ENCODE measurements at regions not wholly inside any gene's neighbourhood (a gene's known extent, or its start where the extent isn't known, plus 50 kb on each side); places are given as distances from the start of the nearest gene placed in this dataset.

GRCh38 chr7:35336444-35336843 lies 82.5 kb upstream of the TBX20 start:
- H3K4me3 Mint-ChIP-seq, result no peak overlapping the region
- H3K27ac Mint-ChIP-seq, result no peak overlapping the region
- DNase-seq (no peak), ATAC-seq (no peak)
- H3K27me3 Mint-ChIP-seq (ENCODE audit: low read depth), result no peaks in the 10 kb centered on the region
- no peaks in the 10 kb centered on the region for H3K36me3 Mint-ChIP-seq (ENCODE audit: low read depth)
- ChIA-PET CTCF (no interaction called here), POLR2A (no interaction called here)
- H3K9me3 Mint-ChIP-seq (ENCODE audit: insufficient read depth), result no peaks in the 10 kb centered on the region
- H3K4me1 Mint-ChIP-seq (ENCODE audit: low read depth), result no peaks in the 10 kb centered on the region

GRCh38 chr7:35334506-35334905 lies 80.6 kb upstream of the TBX20 start:
- Mint-ChIP-seq H3K27ac (no peak overlapping the region), H3K27me3 (ENCODE audit: low read depth) (no peaks in the 10 kb centered on the region), H3K36me3 (ENCODE audit: low read depth) (no peaks in the 10 kb centered on the region), H3K4me3 (no peak overlapping the region), H3K4me1 (ENCODE audit: low read depth) (no peaks in the 10 kb centered on the region), H3K9me3 (ENCODE audit: insufficient read depth) (no peaks in the 10 kb centered on the region)
- ATAC-seq (no peak), DNase-seq (no peak)
- ChIA-PET CTCF (no interaction called here), POLR2A (no interaction called here)

DNA sequence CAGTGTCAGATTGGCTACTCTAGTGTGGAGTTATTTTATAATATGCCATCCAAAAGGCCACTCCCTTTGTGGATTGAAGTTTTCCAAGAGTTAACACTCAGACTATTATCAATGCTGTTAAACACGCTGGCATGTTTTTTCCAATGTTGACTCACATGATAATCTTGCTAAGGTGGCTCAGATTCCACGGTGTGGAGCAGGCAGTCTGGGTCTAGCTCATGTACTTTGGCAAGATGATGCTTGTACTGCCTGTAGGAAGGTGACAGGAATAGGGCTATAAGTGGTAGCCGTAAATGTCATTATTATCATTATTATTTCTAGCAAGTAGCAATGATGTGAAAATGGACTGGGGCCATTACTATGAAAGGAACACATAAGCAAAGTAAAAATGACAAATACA lies 79.4 kb upstream of the TBX20 start:
- CTCF ChIA-PET, result no interaction called here
- Mint-ChIP-seq H3K27me3 (ENCODE audit: low read depth) (no peaks in the 10 kb centered on the region), H3K27ac (no peak overlapping the region), H3K4me1 (ENCODE audit: low read depth) (no peaks in the 10 kb centered on the region), H3K36me3 (ENCODE audit: low read depth) (no peaks in the 10 kb centered on the region), H3K9me3 (ENCODE audit: insufficient read depth) (no peaks in the 10 kb centered on the region), H3K4me3 (no peak overlapping the region)
- DNase-seq (no peak), ATAC-seq (no peak)
- POLR2A ChIA-PET, result no interaction called here

DNA sequence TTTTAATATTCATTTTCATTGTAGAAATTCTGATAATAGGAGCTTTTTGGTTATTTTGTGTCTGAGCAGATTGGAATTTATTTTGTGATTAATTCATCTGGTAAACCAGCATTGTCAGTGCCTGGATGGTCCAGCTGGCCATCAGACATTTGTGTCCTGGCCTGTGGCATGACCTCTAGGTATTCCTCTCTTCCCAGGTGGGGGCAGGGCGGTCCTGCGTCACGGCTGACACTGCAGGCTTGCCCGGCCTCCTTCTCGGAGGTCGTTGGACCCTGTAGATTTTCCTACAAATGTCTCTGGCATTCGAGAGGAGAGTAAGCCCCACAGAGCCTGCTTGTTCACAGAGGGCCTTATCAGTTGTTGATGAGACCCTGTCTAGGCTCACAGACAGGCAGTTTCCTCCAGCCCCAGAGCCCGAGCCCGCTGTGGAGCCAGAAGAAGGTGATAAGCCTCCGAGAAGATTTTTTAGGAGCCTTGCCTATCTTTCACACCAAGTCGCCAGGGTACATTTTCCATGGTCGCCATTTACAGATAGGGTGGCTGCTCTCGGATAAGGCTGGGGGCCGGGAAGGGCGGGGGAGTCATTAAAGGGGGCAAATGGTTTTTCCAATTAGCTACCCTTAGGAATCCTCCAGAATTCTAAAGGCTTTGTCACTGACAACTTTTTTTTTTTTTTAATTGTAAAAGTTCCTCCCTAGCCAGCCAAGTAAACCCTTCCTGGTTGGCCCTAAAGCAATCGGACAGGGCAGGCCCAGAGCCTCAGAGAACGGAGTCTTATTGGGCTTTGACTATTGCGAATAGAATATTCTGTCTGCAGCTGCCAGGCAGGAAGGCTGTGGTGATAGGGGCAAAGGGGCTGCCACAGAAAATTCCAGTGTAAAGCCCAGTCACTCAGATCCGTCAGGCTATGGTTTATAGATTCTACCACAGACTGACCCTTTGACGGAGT lies 78.1 kb upstream of the TBX20 start:
- ChIA-PET POLR2A (no interaction called here), CTCF (no interaction called here)
- H3K9me3 Mint-ChIP-seq (ENCODE audit: insufficient read depth), result no peaks in the 10 kb centered on the region
- ATAC-seq, result no peak
- no peak for DNase-seq
- H3K4me1 Mint-ChIP-seq (ENCODE audit: low read depth), result no peaks in the 10 kb centered on the region
- peaks cover under 1% of the 10 kb centered on the region for H3K27me3 Mint-ChIP-seq (ENCODE audit: low read depth)
- no peak overlapping the region for H3K4me3 Mint-ChIP-seq
- H3K27ac Mint-ChIP-seq, result no peak overlapping the region
- no peaks in the 10 kb centered on the region for H3K36me3 Mint-ChIP-seq (ENCODE audit: low read depth)

- Mint-ChIP-seq H3K27ac (no peak overlapping the region), H3K27me3 (ENCODE audit: low read depth) (peaks cover 8% of the 10 kb centered on the region), H3K9me3 (ENCODE audit: insufficient read depth) (no peaks in the 10 kb centered on the region), H3K36me3 (ENCODE audit: low read depth) (no peaks in the 10 kb centered on the region), H3K4me3 (no peak overlapping the region), H3K4me1 (ENCODE audit: low read depth) (no peaks in the 10 kb centered on the region)
- ATAC-seq, result no peak
- ChIA-PET CTCF (no interaction called here), POLR2A (no interaction called here)
- no peak for DNase-seq
Observed at GRCh38 chr7:35329026-35329425, 75.1 kb upstream of the TBX20 start.

DNA sequence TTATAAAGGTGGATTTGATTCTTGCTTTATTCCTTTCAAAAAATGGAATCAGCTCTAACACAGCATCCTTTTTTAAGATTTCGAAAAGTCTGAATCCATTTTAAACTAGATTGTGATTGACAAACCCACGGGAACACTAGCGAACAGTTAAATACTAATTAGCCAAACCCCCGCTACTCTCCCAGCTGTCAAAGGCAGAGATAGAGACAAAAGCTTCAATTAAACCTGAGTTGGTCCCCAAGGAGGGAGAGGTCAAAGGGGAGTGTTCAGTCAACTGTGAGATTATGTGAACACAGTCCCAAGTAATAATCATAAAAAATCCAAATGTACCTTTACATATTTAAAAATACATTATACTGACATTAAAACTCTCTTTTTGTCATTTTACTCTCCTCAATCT lies 65.7 kb upstream of the TBX20 start:
- ChIA-PET POLR2A (no interaction called here), CTCF (no interaction called here)
- H3K27ac Mint-ChIP-seq, result no peak overlapping the region
- H3K4me1 Mint-ChIP-seq (ENCODE audit: low read depth), result no peaks in the 10 kb centered on the region
- H3K36me3 Mint-ChIP-seq (ENCODE audit: low read depth), result no peaks in the 10 kb centered on the region
- H3K27me3 Mint-ChIP-seq (ENCODE audit: low read depth), result no peaks in the 10 kb centered on the region
- no peaks in the 10 kb centered on the region for H3K9me3 Mint-ChIP-seq (ENCODE audit: insufficient read depth)
- no peak overlapping the region for H3K4me3 Mint-ChIP-seq
- ATAC-seq (no peak), DNase-seq (no peak)

DNA sequence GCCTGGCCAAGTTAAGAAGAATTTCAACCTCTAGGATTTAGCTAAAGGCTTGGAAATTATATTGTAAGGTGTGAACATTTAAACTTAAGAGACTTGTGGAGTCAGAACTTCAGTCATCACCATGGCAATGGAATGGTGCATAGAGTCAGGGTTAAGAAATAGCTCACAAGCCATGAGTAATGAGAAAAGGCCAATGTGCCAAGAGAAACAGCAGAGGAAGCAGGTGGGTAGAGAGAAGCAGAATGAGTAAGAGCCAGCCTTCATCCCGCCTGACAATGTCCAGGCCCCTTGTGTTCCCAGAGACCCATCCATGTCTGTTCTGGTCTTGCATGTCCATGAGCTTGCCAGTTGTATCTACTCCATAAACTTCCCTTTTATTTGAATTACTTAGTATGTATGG lies 62.6 kb upstream of the TBX20 start:
- no peaks in the 10 kb centered on the region for H3K9me3 Mint-ChIP-seq (ENCODE audit: insufficient read depth)
- H3K27ac Mint-ChIP-seq, result no peak overlapping the region
- H3K36me3 Mint-ChIP-seq (ENCODE audit: low read depth), result no peaks in the 10 kb centered on the region
- POLR2A ChIA-PET, result no interaction called here
- no peak overlapping the region for H3K4me3 Mint-ChIP-seq
- DNase-seq, result no peak
- no peaks in the 10 kb centered on the region for H3K27me3 Mint-ChIP-seq (ENCODE audit: low read depth)
- no peak for ATAC-seq
- H3K4me1 Mint-ChIP-seq (ENCODE audit: low read depth), result no peaks in the 10 kb centered on the region
- CTCF ChIA-PET, result no interaction called here

- POLR2A ChIA-PET, result no interaction called here
- H3K4me3 Mint-ChIP-seq, result no peak overlapping the region
- no peaks in the 10 kb centered on the region for H3K4me1 Mint-ChIP-seq (ENCODE audit: low read depth)
- ATAC-seq (no peak), DNase-seq (no peak)
- H3K9me3 Mint-ChIP-seq (ENCODE audit: insufficient read depth), result no peaks in the 10 kb centered on the region
- no peaks in the 10 kb centered on the region for H3K27me3 Mint-ChIP-seq (ENCODE audit: low read depth)
- CTCF ChIA-PET, result no interaction called here
- H3K27ac Mint-ChIP-seq, result no peak overlapping the region
- H3K36me3 Mint-ChIP-seq (ENCODE audit: low read depth), result no peaks in the 10 kb centered on the region
Observed at GRCh38 chr7:35315517-35315916, 61.6 kb upstream of the TBX20 start.

- POLR2A ChIA-PET, result interaction anchor here (0.7 kb wide), 1 partner anchor 11 kb away, joined by 3 read pairs; no protein-coding TSS in a partner anchor
- no peaks in the 10 kb centered on the region for H3K9me3 Mint-ChIP-seq (ENCODE audit: insufficient read depth)
- ATAC-seq (no peak), DNase-seq (no peak)
- no peak overlapping the region for H3K27ac Mint-ChIP-seq
- CTCF ChIA-PET, result no interaction called here
- no peaks in the 10 kb centered on the region for H3K4me1 Mint-ChIP-seq (ENCODE audit: low read depth)
- H3K4me3 Mint-ChIP-seq, result no peak overlapping the region
- H3K36me3 Mint-ChIP-seq (ENCODE audit: low read depth), result no peaks in the 10 kb centered on the region
- no peaks in the 10 kb centered on the region for H3K27me3 Mint-ChIP-seq (ENCODE audit: low read depth)
Observed at GRCh38 chr7:35314354-35314753, 60.5 kb upstream of the TBX20 start.

DNA sequence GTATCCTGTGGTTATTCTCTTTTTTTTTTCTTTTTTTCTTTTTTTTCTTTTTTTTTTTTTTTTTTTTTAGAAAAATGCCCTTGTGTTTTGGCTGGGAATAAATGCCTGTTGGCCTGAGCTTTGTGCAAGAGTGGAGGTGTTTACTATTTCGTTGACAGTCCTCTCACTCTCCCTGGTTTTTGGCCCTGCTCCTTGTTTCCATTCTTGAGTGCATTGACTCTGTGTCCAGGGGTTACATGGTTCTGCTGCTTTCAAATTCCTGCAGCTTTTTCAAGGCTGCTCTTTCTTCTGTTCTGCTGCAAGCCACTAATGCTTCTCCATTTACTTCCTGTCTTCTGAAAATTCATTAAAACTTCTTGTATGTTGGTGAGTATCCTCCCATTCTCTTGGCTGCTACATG lies 59.7 kb upstream of the TBX20 start:
- ChIA-PET CTCF (interaction anchor here (1.3 kb wide), 1 partner anchor 317 kb away, joined by 3 read pairs; no protein-coding TSS in a partner anchor), POLR2A (interaction anchor here (0.7 kb wide), 1 partner anchor 12 kb away, joined by 3 read pairs; no protein-coding TSS in a partner anchor)
- Mint-ChIP-seq H3K9me3 (ENCODE audit: insufficient read depth) (no peaks in the 10 kb centered on the region), H3K27ac (no peak overlapping the region), H3K36me3 (ENCODE audit: low read depth) (no peaks in the 10 kb centered on the region), H3K4me3 (no peak overlapping the region), H3K27me3 (ENCODE audit: low read depth) (no peaks in the 10 kb centered on the region), H3K4me1 (ENCODE audit: low read depth) (no peaks in the 10 kb centered on the region)
- ATAC-seq (no peak), DNase-seq (no peak)

Data from activated CD8-positive, alpha-beta T cell treated with anti-CD3 and anti-CD28 coated beads, Interleukin-2, amount 10 ng/mL, durations not matched to agents 7 days and 5 days (primary cell).